ENCODE measurements at regions not wholly inside any gene's neighbourhood (a gene's known extent, or its start where the extent isn't known, plus 50 kb on each side); places are given as distances from the start of the nearest gene placed in this dataset.

GRCh38 chr7:136167991-136168390 lies 190.8 kb upstream of the MTPN start:
- no peaks in the 10 kb centered on the region for H3K9me3 ChIP-seq
- intact Hi-C loops (cut with DNase I): no loop called here
- H3K4me1 ChIP-seq: peaks cover 0 to 25% (median 18%) of the 10 kb centered on the region in 4 donors
- peak overlapping the region in 3 of 4 donors; percentile 24 to 45 (median 26) for H3K27ac ChIP-seq
- no peak for DNase-seq
- WGBS, 2 donors: 67 to 71% methylated on average over 4 of the region's 4 CpGs
- H3K36me3 ChIP-seq: no peaks in the 10 kb centered on the region
- no peaks in the 10 kb centered on the region for H3K27me3 ChIP-seq
- no peak overlapping the region for H3K4me3 ChIP-seq
- TF ChIP-seq POLR2A (IDR thresholded peaks at IDR 0.05): no peak
- TF ChIP-seq EP300 (IDR thresholded peaks at IDR 0.05): no peak
- TF ChIP-seq CTCF (IDR thresholded peaks at IDR 0.05): no peak
- TF ChIP-seq POLR2AphosphoS5 (IDR thresholded peaks at IDR 0.05): peak in 2 of 4 donors; percentile 61 to 64

- Histone ChIP-seq H3K27ac (no peak overlapping the region), H3K4me3 (no peak overlapping the region), H3K4me1 (peaks cover 0 to 25% (median 19%) of the 10 kb centered on the region in 4 donors), H3K27me3 (no peaks in the 10 kb centered on the region), H3K36me3 (no peaks in the 10 kb centered on the region), H3K9me3 (no peaks in the 10 kb centered on the region)
- DNase-seq: no peak
- 80 to 81% methylated on average over 1 of the region's 1 CpG for WGBS, 2 donors
- intact Hi-C loops (cut with DNase I): no loop called here
- TF ChIP-seq POLR2A (IDR thresholded peaks at IDR 0.05) (no peak), EP300 (IDR thresholded peaks at IDR 0.05) (no peak), POLR2AphosphoS5 (IDR thresholded peaks at IDR 0.05) (no peak), CTCF (IDR thresholded peaks at IDR 0.05) (no peak)
Measured at GRCh38 chr7:136166521-136166920, 189.4 kb upstream of the MTPN start.

- TF ChIP-seq POLR2A (IDR thresholded peaks at IDR 0.05): no peak
- TF ChIP-seq CTCF (IDR thresholded peaks at IDR 0.05): no peak
- no peak for TF ChIP-seq EP300 (IDR thresholded peaks at IDR 0.05)
- TF ChIP-seq POLR2AphosphoS5 (IDR thresholded peaks at IDR 0.05): no peak
- intact Hi-C loops (cut with DNase I): no loop called here
- no peak for DNase-seq
- Histone ChIP-seq H3K27me3 (no peaks in the 10 kb centered on the region), H3K36me3 (no peaks in the 10 kb centered on the region), H3K4me1 (peaks cover 0 to 18% (median 7%) of the 10 kb centered on the region in 4 donors), H3K9me3 (no peaks in the 10 kb centered on the region), H3K27ac (no peak overlapping the region), H3K4me3 (no peak overlapping the region)
- WGBS, 2 donors: 93 to 94% methylated on average over 4 of the region's 4 CpGs
Measured at GRCh38 chr7:136163340-136163801, 186.2 kb upstream of the MTPN start.

GRCh38 chr7:136150311-136150710 lies 173.2 kb upstream of the MTPN start:
- TF ChIP-seq POLR2AphosphoS5 (IDR thresholded peaks at IDR 0.05) (no peak), CTCF (IDR thresholded peaks at IDR 0.05) (no peak), EP300 (IDR thresholded peaks at IDR 0.05) (no peak), POLR2A (IDR thresholded peaks at IDR 0.05) (no peak)
- intact Hi-C loops (cut with DNase I): no loop called here
- DNase-seq: no peak

GRCh38 chr7:136148920-136149319 lies 171.8 kb upstream of the MTPN start:
- H3K4me3 ChIP-seq: no peak overlapping the region
- H3K36me3 ChIP-seq: no peaks in the 10 kb centered on the region
- DNase-seq: no peak
- 70 to 75% methylated on average over 5 of the region's 5 CpGs for WGBS, 2 donors
- no peaks in the 10 kb centered on the region for H3K27me3 ChIP-seq
- no peaks in the 10 kb centered on the region for H3K9me3 ChIP-seq
- H3K27ac ChIP-seq: no peak overlapping the region
- TF ChIP-seq EP300 (IDR thresholded peaks at IDR 0.05) (no peak), CTCF (IDR thresholded peaks at IDR 0.05) (no peak), POLR2AphosphoS5 (IDR thresholded peaks at IDR 0.05) (no peak), POLR2A (IDR thresholded peaks at IDR 0.05) (no peak)
- H3K4me1 ChIP-seq: peaks cover 0 to 16% (median 4%) of the 10 kb centered on the region in 4 donors
- intact Hi-C loops (cut with DNase I): loop anchor here (10.0 kb wide), 3 partner anchors 446 to 996 kb away; no protein-coding TSS in a partner anchor

More at GRCh38 chr7:136150311-136150710, 173.2 kb upstream of the MTPN start:
- no peaks in the 10 kb centered on the region for H3K27me3 ChIP-seq
- WGBS, 2 donors: 30 to 50% methylated on average over 1 of the region's 1 CpG
- peaks cover 0 to 2% (median 0%) of the 10 kb centered on the region in 4 donors for H3K4me1 ChIP-seq
- H3K27ac ChIP-seq: no peak overlapping the region
- H3K9me3 ChIP-seq: no peaks in the 10 kb centered on the region
- no peak overlapping the region for H3K4me3 ChIP-seq
- H3K36me3 ChIP-seq: no peaks in the 10 kb centered on the region

All from sigmoid colon (tissue), 6 donors.